SJSA1 (cell line): ENCODE measurements at regions not wholly inside any gene's neighbourhood (a gene's known extent, or its start where the extent isn't known, plus 50 kb on each side); places are given as distances from the start of the nearest gene placed in this dataset.
A peak's percentile ranks its signal among the peaks of the same experiment; 100 is the strongest.

Source experiments
- DNase-seq, 2 experiments: peaks; one replicate each; pipeline ENCODE4 v3.0.0-alpha.2; 2015 to 2020; ENCODE audit warnings: low spot score in 2 of 2, low read depth in 1 of 2
- H3K27ac ChIP-seq: fragments of 250-450 bp; sonication (Bioruptor Pico); 2 replicates; pipeline ENCODE4 v1.5.1; 2020; ENCODE audit warnings: mild to moderate bottlenecking, moderate library complexity
- H3K27me3 ChIP-seq: fragments of 250-450 bp; sonication (Bioruptor Pico); replicated peaks from 2 replicates; pipeline ENCODE4 v1.5.1; 2020; ENCODE audit warnings: mild to moderate bottlenecking, moderate library complexity
- H3K36me3 ChIP-seq: fragments of 250-450 bp; sonication (Bioruptor Pico); 2 replicates; pipeline ENCODE4 v1.5.1; 2020; ENCODE audit warnings: mild to moderate bottlenecking
- H3K4me1 ChIP-seq: fragments of 250-450 bp; sonication (Bioruptor Pico); replicated peaks from 2 replicates; pipeline ENCODE4 v1.6.1; 2021; ENCODE audit warnings: mild to moderate bottlenecking
- H3K4me3 ChIP-seq: fragments of 250-450 bp; sonication (Bioruptor Pico); 2 replicates; pipeline ENCODE4 v1.5.1; 2020; ENCODE audit warnings: mild to moderate bottlenecking
- H3K9me3 ChIP-seq: fragments of 250-450 bp; sonication (Bioruptor Pico); replicated peaks from 2 replicates; pipeline ENCODE4 v1.5.1; 2020; ENCODE audit warnings: mild to moderate bottlenecking

DNA sequence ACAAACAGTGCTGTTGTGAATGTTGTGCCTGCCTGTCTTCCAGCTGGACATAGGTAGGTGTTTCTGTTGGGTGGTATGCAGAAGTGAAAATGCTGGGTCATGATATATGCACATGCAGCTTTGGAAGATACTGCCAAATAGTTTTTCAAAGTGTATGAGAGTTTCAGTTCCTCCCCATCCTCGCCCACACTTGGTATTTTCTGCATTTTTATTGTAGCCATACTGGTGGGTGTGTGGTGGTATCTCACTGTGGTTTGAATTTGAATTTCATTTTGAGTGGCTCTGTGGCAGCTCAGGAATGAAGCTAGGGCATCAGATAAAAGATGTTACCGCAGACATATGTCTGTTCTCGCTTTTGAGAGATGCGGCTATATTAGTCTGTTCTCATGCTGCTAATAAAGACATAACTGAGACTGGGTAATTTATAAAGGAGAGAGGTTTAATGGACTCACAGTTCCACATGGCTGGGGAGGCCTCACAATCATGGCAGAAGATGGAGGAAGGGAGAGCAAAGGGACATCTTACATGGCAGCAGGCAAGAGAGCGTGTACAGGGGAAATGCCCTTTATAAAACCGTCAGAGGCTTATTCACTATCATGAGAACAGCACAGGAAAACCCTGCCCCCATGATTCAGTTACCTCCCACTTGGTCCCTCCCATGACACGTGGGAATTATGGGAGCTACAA is 183.1 kb downstream of the CAND1 start:
- H3K9me3 ChIP-seq, result no peaks in the 10 kb centered on the region
- H3K36me3 ChIP-seq, result no peaks in the 10 kb centered on the region
- no peak overlapping the region for H3K4me3 ChIP-seq
- no peak overlapping the region for H3K27ac ChIP-seq
- H3K27me3 ChIP-seq, result no peaks in the 10 kb centered on the region
- no peak for DNase-seq
- peaks cover 12% of the 10 kb centered on the region for H3K4me1 ChIP-seq

DNA sequence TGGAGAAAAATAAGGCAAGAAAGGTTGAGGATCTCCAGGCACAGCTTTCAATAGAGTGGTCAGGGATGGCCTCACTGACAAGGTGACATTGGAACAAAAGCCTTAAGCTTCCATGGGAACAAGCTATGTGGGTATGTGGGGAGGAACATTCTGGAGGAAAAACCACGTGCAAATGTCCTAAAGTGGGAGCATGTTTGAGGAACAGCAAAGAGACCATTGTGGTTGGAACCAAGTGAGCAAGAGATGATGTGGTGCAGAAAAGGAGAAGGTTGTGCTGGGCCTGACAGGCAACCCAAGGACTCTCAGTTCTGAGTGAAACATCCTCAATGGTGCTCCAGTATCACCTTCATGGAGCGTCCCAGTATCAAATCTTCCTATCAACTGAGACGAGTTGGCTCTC is 184.0 kb downstream of the CAND1 start:
- Histone ChIP-seq H3K4me3 (no peak overlapping the region), H3K27me3 (no peaks in the 10 kb centered on the region), H3K36me3 (no peaks in the 10 kb centered on the region), H3K4me1 (peaks cover 16% of the 10 kb centered on the region), H3K27ac (no peak overlapping the region), H3K9me3 (no peaks in the 10 kb centered on the region)
- DNase-seq, result no peak

DNA sequence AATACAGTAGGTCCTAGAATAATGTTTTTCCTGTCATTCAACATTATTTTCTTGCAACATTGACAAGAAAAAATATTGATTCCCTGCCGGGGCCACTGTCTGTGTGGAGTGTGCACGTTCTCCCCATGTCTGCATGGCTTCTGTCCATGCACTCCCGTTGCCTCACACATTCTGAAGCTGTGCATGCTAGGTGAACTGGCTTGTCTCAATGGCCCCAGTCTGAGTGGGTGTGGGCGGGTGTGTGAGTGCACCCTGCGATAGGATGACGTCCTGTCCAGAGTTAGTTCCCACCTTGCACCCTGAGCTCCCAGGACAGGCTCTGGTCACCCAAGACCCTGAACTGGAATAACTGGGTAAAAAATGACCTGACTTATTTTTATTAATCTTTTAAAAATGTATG is 186.1 kb downstream of the CAND1 start:
- no peak for DNase-seq
- no peaks in the 10 kb centered on the region for H3K36me3 ChIP-seq
- H3K27me3 ChIP-seq, result no peaks in the 10 kb centered on the region
- no peak overlapping the region for H3K27ac ChIP-seq
- no peak overlapping the region for H3K4me3 ChIP-seq
- H3K9me3 ChIP-seq, result no peaks in the 10 kb centered on the region
- peaks cover 16% of the 10 kb centered on the region for H3K4me1 ChIP-seq

DNA sequence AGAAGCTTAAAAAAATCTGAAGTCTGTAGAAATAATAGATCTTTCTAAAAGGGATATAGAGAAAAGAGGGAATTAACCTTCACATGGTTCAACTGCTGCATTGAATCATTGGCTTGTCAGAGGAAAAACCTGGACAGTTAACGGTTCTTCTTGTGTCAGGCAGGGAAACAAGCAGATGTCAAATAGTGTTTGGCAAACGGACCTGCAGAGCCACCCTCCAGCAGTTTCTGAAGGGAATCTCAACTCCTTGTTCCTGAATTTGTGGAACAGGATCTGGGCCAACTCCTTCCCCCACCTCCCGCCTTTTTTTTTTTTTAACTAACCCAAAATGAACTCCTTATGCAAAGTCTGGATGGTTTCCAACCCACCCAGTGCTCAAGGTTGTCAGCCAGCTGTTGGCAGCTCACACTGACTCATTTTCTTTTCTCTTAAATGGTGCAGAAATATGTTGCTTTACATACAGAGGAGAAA is 187.3 kb downstream of the CAND1 start:
- H3K9me3 ChIP-seq, result no peaks in the 10 kb centered on the region
- no peaks in the 10 kb centered on the region for H3K27me3 ChIP-seq
- peak; percentile 55 to 57 for DNase-seq
- H3K4me3 ChIP-seq, result no peak overlapping the region
- H3K4me1 ChIP-seq, result peaks cover 16% of the 10 kb centered on the region
- no peak overlapping the region for H3K27ac ChIP-seq
- H3K36me3 ChIP-seq, result no peaks in the 10 kb centered on the region

DNA sequence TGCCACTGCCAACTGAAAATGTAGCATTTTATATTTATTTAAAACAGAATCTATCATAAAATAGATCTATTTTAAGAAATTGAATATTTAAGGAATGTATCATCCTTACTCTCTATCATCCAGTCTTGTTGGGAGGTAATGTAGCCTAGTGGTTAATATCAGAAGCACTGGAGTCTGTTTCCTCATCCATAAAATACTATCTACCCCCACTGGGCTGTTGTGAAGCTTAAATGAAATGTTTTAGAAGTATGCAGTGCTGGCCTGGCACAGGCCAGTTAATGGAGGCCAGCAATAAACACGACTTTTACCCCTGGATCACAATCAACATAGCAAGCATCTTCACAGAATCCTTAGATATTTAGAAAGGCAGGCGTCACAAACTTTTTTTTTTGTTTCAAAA is 188.0 kb downstream of the CAND1 start:
- Histone ChIP-seq H3K4me1 (peaks cover 16% of the 10 kb centered on the region), H3K27ac (no peak overlapping the region), H3K36me3 (no peaks in the 10 kb centered on the region), H3K27me3 (no peaks in the 10 kb centered on the region), H3K9me3 (no peaks in the 10 kb centered on the region), H3K4me3 (no peak overlapping the region)
- DNase-seq, result no peak

DNA sequence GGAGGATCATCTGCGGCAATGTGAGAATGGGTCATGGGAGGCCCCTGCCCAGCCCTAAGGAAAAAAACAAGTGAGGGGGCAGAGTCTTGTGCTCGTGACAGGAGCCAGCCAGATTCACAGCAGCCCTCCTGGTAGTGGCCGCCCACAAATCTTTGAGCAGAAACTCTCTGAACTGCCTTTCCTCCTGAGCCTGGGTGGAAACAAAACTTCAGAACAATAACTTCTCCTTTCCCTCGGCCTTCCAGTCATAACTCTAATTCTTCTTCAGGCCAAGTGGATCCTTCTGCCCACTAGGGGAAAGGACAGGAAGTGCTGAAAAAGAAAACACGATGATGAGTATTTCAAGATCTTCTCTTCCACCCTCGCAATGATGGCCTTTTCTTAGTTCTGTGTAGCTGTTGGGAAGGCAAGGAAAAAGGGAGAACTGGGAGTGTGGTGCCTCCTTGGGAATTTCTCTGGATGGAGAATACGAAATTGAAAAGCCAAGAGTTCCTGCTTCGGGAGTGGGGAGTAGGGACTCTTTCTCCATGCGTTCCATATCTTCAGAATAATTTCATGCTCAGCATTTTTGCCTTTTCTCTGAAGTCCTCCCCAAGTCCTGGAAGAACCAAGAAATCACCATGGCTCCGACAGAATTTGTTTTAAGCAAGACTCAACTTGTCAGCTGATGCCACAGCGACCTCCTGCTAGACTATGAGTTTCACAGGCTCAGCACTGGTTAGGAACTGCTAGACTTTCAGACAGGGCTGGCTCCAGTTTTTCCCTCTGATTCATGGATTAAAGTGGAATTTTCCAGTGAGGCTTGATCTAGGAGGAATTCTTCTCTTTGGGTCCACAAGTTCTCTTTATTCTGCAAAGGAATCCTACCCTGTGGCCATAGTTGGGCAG is 188.9 kb downstream of the CAND1 start:
- H3K27me3 ChIP-seq, result no peaks in the 10 kb centered on the region
- no peaks in the 10 kb centered on the region for H3K36me3 ChIP-seq
- H3K9me3 ChIP-seq, result no peaks in the 10 kb centered on the region
- H3K27ac ChIP-seq, result no peak overlapping the region
- DNase-seq, result no peak
- no peak overlapping the region for H3K4me3 ChIP-seq
- peaks cover 16% of the 10 kb centered on the region for H3K4me1 ChIP-seq

DNA sequence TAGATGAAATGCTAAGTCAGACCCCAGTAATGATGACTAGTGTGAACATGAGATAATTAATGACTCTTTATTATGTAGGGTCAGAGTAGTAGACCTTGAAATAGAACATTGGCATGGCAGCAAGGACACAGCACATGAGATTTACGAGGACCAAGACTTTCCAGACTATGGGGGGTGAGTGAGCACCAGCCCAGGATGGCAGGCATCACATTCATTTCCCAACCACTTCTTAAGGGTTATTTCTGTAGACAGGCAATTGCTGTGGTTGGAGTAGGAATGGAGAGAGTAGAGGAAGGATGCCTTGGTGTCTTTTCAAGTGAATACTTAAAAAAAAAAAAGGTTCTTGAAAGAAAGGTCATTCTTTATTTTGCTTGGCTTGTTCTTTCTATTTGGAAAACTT is 189.4 kb upstream of the DYRK2 start:
- DNase-seq, result no peak
- no peaks in the 10 kb centered on the region for H3K36me3 ChIP-seq
- no peak overlapping the region for H3K27ac ChIP-seq
- no peak overlapping the region for H3K4me3 ChIP-seq
- H3K27me3 ChIP-seq, result no peaks in the 10 kb centered on the region
- H3K9me3 ChIP-seq, result no peaks in the 10 kb centered on the region; the same call in 1 of the 2 replicates
- H3K4me1 ChIP-seq, result peaks cover 16% of the 10 kb centered on the region

DNA sequence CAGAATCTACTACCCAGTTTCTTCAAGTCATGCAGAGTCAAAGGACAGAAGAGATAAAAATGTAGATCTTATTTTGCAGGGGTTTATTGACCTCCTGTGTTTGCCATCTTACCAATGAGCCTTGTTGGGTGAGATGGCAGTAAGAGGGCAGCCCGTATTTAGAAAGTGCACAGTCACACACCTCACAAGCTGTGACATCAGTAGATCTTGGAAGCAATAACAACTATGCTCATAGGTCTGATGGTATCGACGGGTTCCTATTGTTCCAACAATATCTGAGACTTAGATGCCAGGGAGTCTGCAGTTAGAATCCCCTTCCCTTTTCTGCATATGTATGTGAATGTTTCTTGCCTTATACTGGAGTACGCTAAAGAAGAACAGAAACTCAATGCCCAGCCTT is 189.0 kb upstream of the DYRK2 start:
- no peak for DNase-seq
- Histone ChIP-seq H3K27ac (no peak overlapping the region), H3K4me3 (no peak overlapping the region), H3K9me3 (no peaks in the 10 kb centered on the region; the same call in 1 of the 2 replicates), H3K36me3 (no peaks in the 10 kb centered on the region), H3K27me3 (no peaks in the 10 kb centered on the region), H3K4me1 (peaks cover 16% of the 10 kb centered on the region)

DNA sequence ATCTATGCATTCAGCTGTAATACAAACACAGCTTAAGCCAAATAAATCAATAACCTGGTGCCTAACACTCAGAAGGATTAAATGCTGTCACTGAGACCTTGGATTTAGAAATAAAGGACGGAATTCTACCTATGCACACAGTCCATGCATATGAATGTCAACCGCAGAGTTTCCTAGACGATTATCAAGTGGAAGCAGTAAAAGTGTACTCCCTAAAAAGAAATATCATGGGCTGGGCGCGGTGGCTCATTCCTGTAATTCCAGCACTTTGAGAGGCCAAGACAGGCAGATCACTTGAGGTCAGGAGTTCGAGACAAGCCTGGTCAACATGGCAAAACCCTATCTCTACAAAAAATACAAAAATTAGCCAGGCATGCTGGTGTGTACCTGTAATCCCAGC is 188.2 kb upstream of the DYRK2 start:
- Histone ChIP-seq H3K4me3 (no peak overlapping the region), H3K27ac (no peak overlapping the region), H3K9me3 (no peaks in the 10 kb centered on the region; the same call in 1 of the 2 replicates), H3K4me1 (peaks cover 16% of the 10 kb centered on the region), H3K36me3 (no peaks in the 10 kb centered on the region), H3K27me3 (no peaks in the 10 kb centered on the region)
- no peak for DNase-seq

DNA sequence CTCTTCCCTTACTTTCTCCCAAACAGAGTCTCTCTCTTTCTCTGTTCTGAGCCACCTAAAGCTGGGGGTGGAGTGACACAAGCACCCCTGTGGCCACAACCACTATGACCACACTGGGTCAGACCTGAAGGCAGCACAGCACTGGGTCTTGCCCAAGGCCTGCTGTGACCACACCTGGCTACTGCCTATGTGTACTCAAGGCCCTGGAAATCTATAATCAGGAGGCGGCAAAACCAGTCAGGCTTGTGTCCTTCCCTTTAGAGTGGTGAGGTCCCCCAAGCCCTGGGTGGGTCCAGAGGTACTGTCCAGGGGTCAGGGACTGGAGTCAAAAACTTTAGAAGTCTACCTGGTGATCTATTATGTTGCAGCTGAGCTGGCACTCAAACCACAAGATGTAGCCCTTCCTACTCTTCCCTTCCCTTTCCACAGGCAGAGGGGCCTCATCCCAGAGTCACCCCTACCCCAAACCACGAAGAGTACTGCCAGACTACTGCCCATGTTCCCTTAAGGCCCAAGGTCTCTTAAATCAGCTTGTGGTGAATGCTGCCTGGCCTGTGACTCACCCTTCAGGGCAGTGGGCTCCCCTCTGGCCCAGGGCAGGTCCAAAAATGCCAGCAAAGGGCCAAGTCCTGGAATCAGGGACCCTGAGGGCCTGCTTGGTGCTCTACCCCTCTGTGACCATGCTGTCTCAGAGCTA is 179.8 kb upstream of the DYRK2 start:
- no peaks in the 10 kb centered on the region for H3K36me3 ChIP-seq
- DNase-seq, result no peak
- H3K27ac ChIP-seq, result no peak overlapping the region
- H3K4me3 ChIP-seq, result no peak overlapping the region
- no peaks in the 10 kb centered on the region for H3K27me3 ChIP-seq
- peaks cover 20% of the 10 kb centered on the region for H3K4me1 ChIP-seq
- no peaks in the 10 kb centered on the region; the same call in 1 of the 2 replicates for H3K9me3 ChIP-seq

DNA sequence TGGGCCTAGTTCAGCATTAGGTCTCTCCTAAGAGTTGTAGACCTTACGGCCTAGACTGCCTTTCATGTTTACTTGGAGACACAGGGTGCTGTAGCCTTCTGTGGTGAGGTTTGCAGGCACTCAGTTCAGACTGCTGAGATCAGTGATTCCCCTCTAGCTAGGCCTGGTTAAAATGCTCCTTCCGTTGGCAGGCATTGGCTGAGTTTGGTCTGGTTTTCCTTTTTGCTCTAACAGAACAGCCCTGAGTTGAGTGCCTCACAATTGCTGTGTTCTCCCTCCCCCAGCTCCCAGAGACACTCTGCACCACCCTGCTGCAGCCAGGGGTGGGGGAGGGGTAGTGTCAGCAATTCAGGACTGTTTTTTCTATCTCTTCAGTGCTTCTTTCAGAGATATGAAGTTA is 178.9 kb upstream of the DYRK2 start:
- H3K27me3 ChIP-seq, result no peaks in the 10 kb centered on the region
- H3K36me3 ChIP-seq, result no peaks in the 10 kb centered on the region
- H3K4me1 ChIP-seq, result peaks cover 30% of the 10 kb centered on the region
- no peak overlapping the region for H3K27ac ChIP-seq
- peak in 1 of 2 experiments; percentile 22 for DNase-seq
- H3K9me3 ChIP-seq, result no peaks in the 10 kb centered on the region
- no peak overlapping the region for H3K4me3 ChIP-seq

DNA sequence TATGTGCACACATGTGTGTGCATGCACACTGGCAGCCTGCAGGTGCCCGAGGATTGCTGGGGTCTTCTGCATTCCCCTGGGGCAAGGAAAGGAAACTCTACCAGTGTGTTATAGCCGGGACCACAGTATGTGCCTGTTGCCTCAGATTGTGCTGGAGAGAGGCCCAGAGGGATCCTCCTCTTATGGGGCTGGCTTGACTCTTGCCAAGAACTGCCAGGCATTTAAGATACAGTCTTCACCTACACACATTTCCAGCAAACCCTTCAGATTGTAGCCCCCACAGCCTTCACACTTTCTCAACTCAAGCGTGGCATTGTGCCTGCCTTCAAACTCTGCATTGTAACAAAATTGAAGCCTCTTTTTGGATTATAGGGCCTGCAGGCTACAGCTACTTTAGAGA is 176.7 kb upstream of the DYRK2 start:
- Histone ChIP-seq H3K36me3 (no peaks in the 10 kb centered on the region), H3K27me3 (no peaks in the 10 kb centered on the region), H3K4me1 (peaks cover 51% of the 10 kb centered on the region), H3K9me3 (no peaks in the 10 kb centered on the region), H3K27ac (no peak overlapping the region), H3K4me3 (no peak overlapping the region)
- no peak for DNase-seq

DNA sequence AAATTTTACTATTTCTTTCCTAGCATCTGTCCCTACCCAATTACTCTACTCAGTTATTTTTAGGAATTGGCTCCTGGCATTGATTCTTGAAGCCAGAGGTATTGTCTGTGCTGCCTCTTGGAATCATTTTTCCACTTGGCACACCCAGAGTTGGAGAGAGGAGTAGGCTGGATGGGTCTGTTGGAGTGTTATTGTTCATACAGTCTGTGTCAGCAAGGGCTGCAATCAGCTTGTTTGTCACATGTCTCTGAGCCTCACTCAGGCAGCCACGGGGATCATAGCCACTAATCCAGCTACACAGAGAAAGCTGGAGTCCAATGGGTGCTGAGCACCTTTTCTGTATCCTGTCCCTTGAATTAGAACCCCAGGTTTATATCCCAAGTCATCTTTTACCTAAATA is 176.0 kb upstream of the DYRK2 start:
- DNase-seq, result no peak
- Histone ChIP-seq H3K36me3 (no peaks in the 10 kb centered on the region), H3K4me1 (peaks cover 59% of the 10 kb centered on the region), H3K27me3 (no peaks in the 10 kb centered on the region), H3K4me3 (no peak overlapping the region), H3K27ac (no peak overlapping the region), H3K9me3 (no peaks in the 10 kb centered on the region)
